HepG2 (cell line): ENCODE measurements at regions not wholly inside any gene's neighbourhood (a gene's known extent, or its start where the extent isn't known, plus 50 kb on each side); places are given as distances from the start of the nearest gene placed in this dataset.
A peak's percentile ranks its signal among the peaks of the same experiment; 100 is the strongest.

Source experiments
- ATAC-seq: fragments of 200-7000 bp; cut with Tn5 transposase; 3 replicates; pipeline ENCODE4 v1.9.1; 2020; ENCODE audit warnings: mild to moderate bottlenecking, moderate library complexity
- BruUV-seq: library from RNA; stranded (reverse); fragments of 400-500 nt; replicated peaks from 2 replicates; lab custom pipeline; 2021; lab: Mats Ljungman, UMichigan
- CTCF ChIA-PET: fragments of 300-600 bp; formaldehyde crosslinking; extraction: SDS; loops from one replicate; lab custom pipeline; 2021; ENCODE audit warnings: low total read pairs, inconsistent platforms, low intra/inter-chr PET ratio; lab: Yijun Ruan, JAX
- POLR2A ChIA-PET: fragments of 350-600 bp; sonication (Branson Sonifier 250); formaldehyde crosslinking; loops from one replicate; lab custom pipeline; 2020; ENCODE audit warnings: antibody characterized with exemption, inconsistent platforms; lab: Yijun Ruan, JAX
- DNase-seq: peaks from one replicate; pipeline ENCODE4 v3.0.0-alpha.2; 2015; ENCODE audit warnings: low spot score
- FAIRE-seq: peaks from 3 replicates; lab custom pipeline; 2011; peaks lifted over from hg19 to GRCh38; lab: Jason Lieb, UNC
- H2AFZ ChIP-seq: one replicate; pipeline ENCODE4 v1.6.1; 2011; ENCODE audit warnings: low read length, inconsistent platforms
- H3K27ac ChIP-seq: fragments of 300-600 bp; 3 replicates; pipeline ENCODE4 v1.8.0; 2011; ENCODE audit warnings: mixed run types, mild to moderate bottlenecking, mixed read lengths, low read length, inconsistent platforms; ENCODE audit not compliant: insufficient read depth; ENCODE audit errors: extremely low read length
- H3K27me3 ChIP-seq, 2 experiments: fragments of 200-600 bp in 1 of 2; 2 replicates in 1 of 2; 3 replicates in 1 of 2; pipeline versions ENCODE4 v1.6.0 to v1.8.0; 2011; ENCODE audit warnings: low read length in 2 of 2, mild to moderate bottlenecking in 2 of 2, moderate library complexity in 2 of 2, inconsistent platforms in 1 of 2; ENCODE audit not compliant: insufficient read depth in 2 of 2, control insufficient read depth in 1 of 2
- H3K36me3 ChIP-seq, 2 experiments: fragments of 200-600 bp in 1 of 2; replicated peaks in 1 of 2; 2 replicates in 1 of 2; 3 replicates in 1 of 2; pipeline versions ENCODE4 v1.5.1 to v1.8.0; 2011; ENCODE audit warnings: low read length in 2 of 2, inconsistent platforms in 1 of 2; ENCODE audit not compliant: insufficient read depth in 2 of 2, control insufficient read depth in 1 of 2
- H3K4me1 ChIP-seq: 2 replicates; pipeline ENCODE4 v1.5.1; 2012; ENCODE audit warnings: low read length, inconsistent platforms; ENCODE audit not compliant: insufficient read depth
- H3K4me2 ChIP-seq: 2 replicates; pipeline ENCODE4 v1.6.0; 2011; ENCODE audit warnings: low read depth, low read length, inconsistent platforms
- H3K4me3 ChIP-seq, 3 experiments: fragments of 200-600 bp in 1 of 3; sonication (generic), shearing (Covaris generic) in 1 of 3; replicated peaks in 1 of 3; 2 replicates each; pipeline ENCODE4 v1.5.1; 2011 to 2016; ENCODE audit warnings: low read length in 3 of 3, inconsistent platforms in 2 of 3, low read depth in 2 of 3, mild to moderate bottlenecking in 2 of 3, control low read depth in 1 of 3, mixed read lengths in 1 of 3; ENCODE audit not compliant: insufficient read depth in 1 of 3
- H3K79me2 ChIP-seq: one replicate; pipeline ENCODE4 v1.6.1; 2011; ENCODE audit warnings: low read length, inconsistent platforms; ENCODE audit not compliant: insufficient read depth
- H3K9ac ChIP-seq: 2 replicates; pipeline ENCODE4 v1.6.0; 2011; ENCODE audit warnings: mild to moderate bottlenecking, low read depth, low read length, inconsistent platforms; ENCODE audit not compliant: insufficient read depth
- H3K9me3 ChIP-seq: 2 replicates; pipeline ENCODE4 v1.5.1; 2012; ENCODE audit warnings: mild to moderate bottlenecking, low read length
- H4K20me1 ChIP-seq: 2 replicates; pipeline ENCODE4 v1.6.0; 2011; ENCODE audit warnings: inconsistent platforms, mild to moderate bottlenecking, low read length, moderate library complexity; ENCODE audit not compliant: insufficient read depth
- AKAP8 ChIP-seq: sonication (generic); formaldehyde crosslinking; IDR thresholded peaks from 2 replicates; pipeline ENCODE4 v1.5.1; 2020; ENCODE audit warnings: mild to moderate bottlenecking, missing genetic modification reagents
- GMEB2 ChIP-seq: IDR thresholded peaks from 2 replicates; pipeline ENCODE4 v1.6.1; 2016; ENCODE audit warnings: missing biosample characterization, missing genetic modification reagents, low read depth
- IKZF5 ChIP-seq: IDR thresholded peaks from 2 replicates; pipeline ENCODE4 v1.6.1; 2018; ENCODE audit warnings: missing genetic modification reagents, mild to moderate bottlenecking, missing compliant biosample characterization
- KLF15 ChIP-seq: sonication (generic); formaldehyde crosslinking; IDR thresholded peaks from 2 replicates; pipeline ENCODE4 v1.8.1; 2023; ENCODE audit warnings: borderline replicate concordance, mild to moderate bottlenecking, inconsistent platforms, missing genetic modification reagents, mixed read lengths
- MAFK ChIP-seq, 2 experiments: IDR thresholded peaks in 1 of 2; conservative IDR thresholded peaks in 1 of 2; 2 replicates each; pipeline ENCODE4 v1.6.1; 2011; ENCODE audit warnings: improper control_type of control experiment in 2 of 2, low read length in 2 of 2
- NR2F6 ChIP-seq, 2 experiments: IDR thresholded peaks; 2 replicates each; pipeline ENCODE4 v1.6.1; 2016; ENCODE audit warnings: antibody characterized with exemption in 1 of 2, mild to moderate bottlenecking in 1 of 2
- RBAK ChIP-seq: sonication (generic); formaldehyde crosslinking; IDR thresholded peaks from 2 replicates; pipeline ENCODE4 v1.5.1; 2020; ENCODE audit warnings: mild to moderate bottlenecking, missing genetic modification reagents
- SMAD1 ChIP-seq: sonication (generic); formaldehyde crosslinking; IDR thresholded peaks from 2 replicates; pipeline ENCODE4 v1.4.0; 2020; ENCODE audit warnings: missing genetic modification reagents, low read depth, mild to moderate bottlenecking, borderline replicate concordance
- TBX3 ChIP-seq: fragments of 450-650 bp; IDR thresholded peaks from 2 replicates; pipeline ENCODE4 v1.6.1; 2017; ENCODE audit warnings: antibody characterized with exemption, mild to moderate bottlenecking, inconsistent platforms, borderline replicate concordance
- ZNF230 ChIP-seq: sonication (generic); formaldehyde crosslinking; IDR thresholded peaks from 2 replicates; pipeline ENCODE4 v1.4.0; 2020; ENCODE audit warnings: mild to moderate bottlenecking, missing genetic modification reagents
- ZNF44 ChIP-seq: sonication (generic); formaldehyde crosslinking; IDR thresholded peaks from 2 replicates; pipeline ENCODE4 v1.5.1; 2020; ENCODE audit warnings: mild to moderate bottlenecking, missing genetic modification reagents
- ZNF670 ChIP-seq: sonication (generic); formaldehyde crosslinking; IDR thresholded peaks from 2 replicates; pipeline ENCODE4 v1.8.0; 2022; ENCODE audit warnings: mild to moderate bottlenecking, missing genetic modification reagents, borderline replicate concordance
- ZNF713 ChIP-seq: sonication (generic); formaldehyde crosslinking; IDR thresholded peaks from 2 replicates; pipeline ENCODE4 v1.4.0; 2020; ENCODE audit warnings: mild to moderate bottlenecking, missing genetic modification reagents
- WGBS: methylation state at CpG from one replicate; pipeline ENCODE4 v1.1.6; 2017; ENCODE audit warnings: low lambda C conversion rate; 5-methylcytosine and 5-hydroxymethylcytosine counted together
- in situ Hi-C: cut with HindIII; loops from 2 replicates; pipeline ENCODE4 v1.10.0; 2017; ENCODE audit warnings: low pct_unique_long_range_greater_than_20kb; ENCODE audit not compliant: extremely low pct_ligation_motif_present
- intact Hi-C: fragments of 100-400 bp; cut with micrococcal nuclease; formaldehyde crosslinking; loops from one replicate; pipeline ENCODE4 v1.10.0; 2022; ENCODE audit not compliant: unreplicated experiment
- TF ChIP-seq, protein P1 (sequence below): sonication (generic); formaldehyde crosslinking; IDR thresholded peaks from 2 replicates; pipeline ENCODE4 v1.4.0; 2020; ENCODE audit warnings: missing genetic modification reagents, mild to moderate bottlenecking, borderline replicate concordance

DNA sequence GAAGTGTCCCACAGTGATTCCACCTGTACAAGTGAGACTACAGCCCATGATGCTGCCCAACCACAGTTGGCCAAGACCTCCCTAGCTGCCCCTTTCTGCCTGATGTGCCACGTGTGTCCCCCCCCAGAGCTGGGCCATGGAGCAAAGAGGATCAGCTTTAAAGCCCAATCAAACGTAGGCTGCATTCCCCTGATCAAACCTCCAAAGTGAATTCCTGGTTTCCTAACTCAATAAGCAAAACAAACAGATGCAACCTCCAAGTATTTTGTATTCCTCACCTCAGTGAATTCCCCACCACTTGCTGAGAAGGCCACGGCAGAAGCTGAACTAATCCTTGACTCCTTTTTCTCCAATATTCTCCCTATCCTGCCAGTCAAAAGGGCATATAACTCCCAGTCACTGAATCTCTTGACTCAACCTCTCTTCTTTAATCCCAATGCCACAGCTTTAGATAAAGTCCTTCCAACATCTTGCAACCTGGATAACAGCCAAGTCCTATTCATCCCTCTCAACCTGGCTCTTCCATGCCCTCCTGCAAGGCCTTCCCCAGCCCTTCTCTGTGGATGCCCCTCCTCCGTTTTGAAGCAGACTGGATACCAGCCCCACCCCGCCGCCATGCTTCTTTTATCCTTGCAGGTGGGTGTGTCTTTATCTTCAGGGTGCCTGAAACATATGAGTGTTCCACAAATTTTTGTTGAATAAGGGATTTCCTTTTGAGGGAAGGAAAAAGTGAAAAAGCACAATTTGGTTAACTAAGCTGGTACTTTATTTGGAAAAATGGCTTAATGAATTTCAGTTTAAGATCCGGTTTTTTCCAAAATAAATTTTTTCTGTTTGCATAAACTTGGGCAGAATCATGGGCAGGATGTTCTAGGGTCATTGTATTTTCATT is 285.2 kb upstream of the MKLN1 start:
- POLR2A ChIA-PET, result no interaction called here

GRCh38 chr7:131045526-131045925 is 282.1 kb upstream of the MKLN1 start:
- POLR2A ChIA-PET, result no interaction called here
- no peak for ATAC-seq
- intact Hi-C loops (no loop called here), in situ Hi-C loops (loop anchor here (10.0 kb wide), 1 partner anchor 151 kb away; no protein-coding TSS in a partner anchor)
- Histone ChIP-seq H4K20me1 (peaks cover 6% of the 10 kb centered on the region), H3K9me3 (no peaks in the 10 kb centered on the region), H3K79me2 (peaks cover 30% of the 10 kb centered on the region), H3K27ac (no peak overlapping the region), H2AFZ (no peak overlapping the region), H3K4me1 (peaks cover 7% of the 10 kb centered on the region), H3K27me3 (no peaks in the 10 kb centered on the region), H3K9ac (no peak overlapping the region), H3K4me3 (no peak overlapping the region), H3K4me2 (no peak overlapping the region), H3K36me3 (peaks cover 4 to 9% of the 10 kb centered on the region in 2 experiments)
- WGBS, result 100% methylated on average over 1 of the region's 1 CpG
- FAIRE-seq, result no peak
- CTCF ChIA-PET, result no interaction called here
- no peak for DNase-seq
- no TSS peak for BruUV-seq
- TF ChIP-seq IKZF5 (CRISPR knock-in tag) (no peak), ZNF230 (CRISPR knock-in tag) (no peak), GMEB2 (CRISPR knock-in tag) (no peak), NR2F6 (IDR thresholded peaks at IDR 0.05) (no peak), NR2F6 (CRISPR knock-in tag; IDR thresholded peaks at IDR 0.05) (no peak), ZNF670 (no peak)

More for the DNA sequence above, 285.2 kb upstream of the MKLN1 start:
- TF ChIP-seq KLF15 (CRISPR knock-in tag) (no peak), ZNF713 (CRISPR knock-in tag) (no peak), SMAD1 (CRISPR knock-in tag) (no peak), RBAK (no peak), AKAP8 (CRISPR knock-in tag) (no peak), TBX3 (no peak), ZNF44 (CRISPR knock-in tag) (no peak), MAFK (conservative IDR thresholded peaks at IDR 0.05 in 1 of 2, IDR thresholded peaks at IDR 0.05 in 1 of 2; ENCODE audit: low read length in 2 of 2) (peak; percentile 10 to 24; a peak in 1 of 4 replicates)
- TF ChIP-seq, protein P1, sequence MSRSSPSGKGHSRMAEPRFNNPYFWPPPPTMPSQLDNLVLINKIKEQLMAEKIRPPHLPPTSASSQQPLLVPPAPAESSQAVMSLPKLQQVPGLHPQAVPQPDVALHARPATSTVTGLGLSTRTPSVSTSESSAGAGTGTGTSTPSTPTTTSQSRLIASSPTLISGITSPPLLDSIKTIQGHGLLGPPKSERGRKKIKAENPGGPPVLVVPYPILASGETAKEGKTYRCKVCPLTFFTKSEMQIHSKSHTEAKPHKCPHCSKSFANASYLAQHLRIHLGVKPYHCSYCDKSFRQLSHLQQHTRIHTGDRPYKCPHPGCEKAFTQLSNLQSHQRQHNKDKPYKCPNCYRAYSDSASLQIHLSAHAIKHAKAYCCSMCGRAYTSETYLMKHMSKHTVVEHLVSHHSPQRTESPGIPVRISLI (CRISPR knock-in tag), result no peak
- TF ChIP-seq, all 625 proteins: peak for 1
- H3K4me3 ChIP-seq, result no peak overlapping the region
- H4K20me1 ChIP-seq, result peaks cover 12% of the 10 kb centered on the region
- no TSS peak for BruUV-seq
- intact Hi-C loops (no loop called here), in situ Hi-C loops (loop anchor here (10.0 kb wide), 1 partner anchor 148 kb away; no protein-coding TSS in a partner anchor)
- H2AFZ ChIP-seq, result no peak overlapping the region
- H3K9me3 ChIP-seq, result no peaks in the 10 kb centered on the region
- peaks cover under 1 to 4% of the 10 kb centered on the region in 2 experiments; a peak in 3 of 5 replicates for H3K36me3 ChIP-seq
- H3K27me3 ChIP-seq, result no peaks in the 10 kb centered on the region
- no peak overlapping the region for H3K4me2 ChIP-seq
- FAIRE-seq (no peak), DNase-seq (no peak), ATAC-seq (no peak)
- CTCF ChIA-PET, result no interaction called here
- WGBS, result 93% methylated on average over 7 of the region's 7 CpGs
- H3K27ac ChIP-seq, result no peak overlapping the region
- peaks cover 36% of the 10 kb centered on the region for H3K79me2 ChIP-seq
- H3K4me1 ChIP-seq, result peaks cover 15% of the 10 kb centered on the region
- no peak overlapping the region for H3K9ac ChIP-seq
